ENCODE measurements at regions not wholly inside any gene's neighbourhood (a gene's known extent, or its start where the extent isn't known, plus 50 kb on each side); places are given as distances from the start of the nearest gene placed in this dataset.
"Not testable (repeated sequence)": the region's sequence is repeated elsewhere in the genome, so short reads cannot be mapped to it uniquely, and the experiment has no call there.

GRCh38 chr6:90457867-90458259 is 129.0 kb downstream of the MAP3K7 start:
- no peak overlapping the region for H3K4me2 ChIP-seq (replicated peaks; ENCODE audit: extremely low read depth, low read length, poor library complexity, severe bottlenecking)
- no peak overlapping the region for H3K4me3 ChIP-seq (replicated peaks in 1 of 3; ENCODE audit: low read depth in 2 of 3, low read length in 3 of 3)
- H3K36me3 ChIP-seq (replicated peaks in 1 of 2; ENCODE audit: control insufficient read depth in 1 of 2, insufficient read depth in 2 of 2, low read length in 2 of 2) = no peaks in the 10 kb centered on the region
- no peaks in the 10 kb centered on the region for H3K79me2 ChIP-seq (ENCODE audit: insufficient read depth, low read length)
- DNase-seq = no peak
- peaks cover 0 to 5% (median 2%) of the 10 kb centered on the region in 3 donors for H3K27me3 Mint-ChIP-seq (ENCODE audit: low read depth in 3 of 3)
- no peak overlapping the region for H3K27ac ChIP-seq (ENCODE audit: low read depth in 1 of 2, low read length in 2 of 2)
- H3K27ac Mint-ChIP-seq = no peak overlapping the region
- H3K9me3 ChIP-seq (replicated peaks in 1 of 2; ENCODE audit: control insufficient read depth in 1 of 2, insufficient read depth in 1 of 2, low read length in 2 of 2) = no peaks in the 10 kb centered on the region
- intact Hi-C loops (cut with micrococcal nuclease) = no loop called here
- H3K27me3 ChIP-seq (ENCODE audit: control insufficient read depth in 2 of 2, insufficient read depth in 2 of 2, low read length in 2 of 2) = no peaks in the 10 kb centered on the region
- no peak overlapping the region for H3K4me3 Mint-ChIP-seq
- no peaks in the 10 kb centered on the region for H3K9me3 Mint-ChIP-seq
- WGBS (ENCODE audit: insufficient coverage) = no CpG with 5 or more reads among the region's 2 CpGs
- H3K4me1 Mint-ChIP-seq = no peaks in the 10 kb centered on the region
- H3K9ac ChIP-seq (ENCODE audit: insufficient read depth, low read length, poor library complexity, severe bottlenecking) = no peak overlapping the region
- no peaks in the 10 kb centered on the region for H4K20me1 ChIP-seq (ENCODE audit: insufficient read depth, low read length)
- no peaks in the 10 kb centered on the region for H3K36me3 Mint-ChIP-seq
- no peak for TF ChIP-seq CTCF (IDR thresholded peaks at IDR 0.05)
- no peaks in the 10 kb centered on the region for H3K4me1 ChIP-seq (ENCODE audit: control insufficient read depth in 1 of 2, insufficient read depth in 2 of 2, low read length in 2 of 2)
- H2AFZ ChIP-seq (ENCODE audit: insufficient read depth, low read depth, low read length, poor library complexity, severe bottlenecking) = no peak overlapping the region

- not testable (repeated sequence) for DNase-seq, H3K27ac Mint-ChIP-seq
These were observed 129.6 kb downstream of the MAP3K7 start for GRCh38 chr6:90456997-90457866.

More at GRCh38 chr6:90456997-90457866, 129.6 kb downstream of the MAP3K7 start:
- H4K20me1 ChIP-seq (ENCODE audit: insufficient read depth, low read length); H3K36me3 Mint-ChIP-seq; H3K9me3 Mint-ChIP-seq; H3K4me1 Mint-ChIP-seq; H3K4me3 ChIP-seq (replicated peaks in 1 of 3; ENCODE audit: low read depth in 2 of 3, low read length in 3 of 3); H2AFZ ChIP-seq (ENCODE audit: insufficient read depth, low read depth, low read length, poor library complexity, severe bottlenecking); H3K36me3 ChIP-seq (replicated peaks in 1 of 2; ENCODE audit: control insufficient read depth in 1 of 2, insufficient read depth in 2 of 2, low read length in 2 of 2); H3K4me3 Mint-ChIP-seq; H3K27me3 Mint-ChIP-seq (ENCODE audit: low read depth in 3 of 3); H3K27me3 ChIP-seq (ENCODE audit: control insufficient read depth in 2 of 2, insufficient read depth in 2 of 2, low read length in 2 of 2); H3K79me2 ChIP-seq (ENCODE audit: insufficient read depth, low read length); H3K9ac ChIP-seq (ENCODE audit: insufficient read depth, low read length, poor library complexity, severe bottlenecking); H3K27ac ChIP-seq (ENCODE audit: low read depth in 1 of 2, low read length in 2 of 2); intact Hi-C loops (cut with micrococcal nuclease); H3K4me2 ChIP-seq (replicated peaks; ENCODE audit: extremely low read depth, low read length, poor library complexity, severe bottlenecking); H3K4me1 ChIP-seq (ENCODE audit: control insufficient read depth in 1 of 2, insufficient read depth in 2 of 2, low read length in 2 of 2); H3K9me3 ChIP-seq (replicated peaks in 1 of 2; ENCODE audit: control insufficient read depth in 1 of 2, insufficient read depth in 1 of 2, low read length in 2 of 2): not testable (repeated sequence)
- WGBS (ENCODE audit: insufficient coverage) = 100% methylated on average over 7 of the region's 19 CpGs

All from CD14-positive monocyte (primary cell).